GM21576 (cell line): ENCODE measurements at regions not wholly inside any gene's neighbourhood (a gene's known extent, or its start where the extent isn't known, plus 50 kb on each side); places are given as distances from the start of the nearest gene placed in this dataset.
A peak's percentile ranks its signal among the peaks of the same experiment; 100 is the strongest.
"Not testable (repeated sequence)": the region's sequence is repeated elsewhere in the genome, so short reads cannot be mapped to it uniquely, and the experiment has no call there.

Experiments used
- ATAC-seq: cut with Tn5 transposase; IDR thresholded peaks from one replicate; pipeline ENCODE4 v1.9.1; 2021; ENCODE audit warnings: mild to moderate bottlenecking, moderate library complexity; ENCODE audit not compliant: unreplicated experiment

GRCh38 chr5:89695371-89695770 is 714.2 kb downstream of the CETN3 start:
- ATAC-seq = no peak

- ATAC-seq = no peak
Observed at GRCh38 chr5:89694026-89694550, 715.5 kb downstream of the CETN3 start.

- no peak for ATAC-seq
Observed at GRCh38 chr5:89690331-89690730, 719.2 kb downstream of the CETN3 start.

GRCh38 chr5:89686081-89686765 is 723.3 kb downstream of the CETN3 start:
- no peak for ATAC-seq

- ATAC-seq = no peak
Observed at GRCh38 chr5:89676634-89677033, 732.9 kb downstream of the CETN3 start.

GRCh38 chr5:89673019-89673418 is 736.5 kb downstream of the CETN3 start:
- no peak for ATAC-seq

GRCh38 chr5:89668821-89669220 is 740.7 kb downstream of the CETN3 start:
- no peak for ATAC-seq

GRCh38 chr5:89662499-89662898 is 747.1 kb downstream of the CETN3 start:
- ATAC-seq = no peak

- no peak for ATAC-seq
Observed at GRCh38 chr5:89638871-89639270, 755.9 kb upstream of the MEF2C start.

- not testable (repeated sequence) for ATAC-seq
Observed at GRCh38 chr5:89634176-89634575, 751.2 kb upstream of the MEF2C start.

- ATAC-seq = not testable (repeated sequence)
Observed at GRCh38 chr5:89630064-89630463, 747.1 kb upstream of the MEF2C start.

- ATAC-seq = no peak
Observed at GRCh38 chr5:89628876-89629635, 746.1 kb upstream of the MEF2C start.

GRCh38 chr5:89615839-89616518 is 733.0 kb upstream of the MEF2C start:
- ATAC-seq = no peak

- ATAC-seq = peak; percentile 99
Observed at GRCh38 chr5:89613222-89613956, 730.4 kb upstream of the MEF2C start.

- no peak for ATAC-seq
Observed at GRCh38 chr5:89606939-89607534, 724.1 kb upstream of the MEF2C start.

GRCh38 chr5:89604342-89604741 is 721.4 kb upstream of the MEF2C start:
- ATAC-seq = no peak

GRCh38 chr5:89601880-89602279 is 718.9 kb upstream of the MEF2C start:
- ATAC-seq = no peak

- ATAC-seq = no peak
Observed at GRCh38 chr5:89597878-89598277, 714.9 kb upstream of the MEF2C start.

- ATAC-seq = no peak
Observed at GRCh38 chr5:89596821-89597220, 713.8 kb upstream of the MEF2C start.

- ATAC-seq = no peak
Observed at GRCh38 chr5:89595056-89595455, 712.1 kb upstream of the MEF2C start.
